Heart right ventricle (tissue), 16 donors: ENCODE measurements at regions not wholly inside any gene's neighbourhood (a gene's known extent, or its start where the extent isn't known, plus 50 kb on each side); places are given as distances from the start of the nearest gene placed in this dataset.

Experiments used
- ATAC-seq, 8 donors: fragments of 200-7000 bp; cut with Tn5 transposase; one replicate each; pipeline ENCODE4 v1.9.1; 2020; ENCODE audit warnings: mild to moderate bottlenecking in 8 of 8, moderate library complexity in 8 of 8, moderate number of reproducible peaks in 1 of 8
- DNase-seq, 2 donors: peaks; one replicate each; pipeline ENCODE4 v3.0.0-alpha.2; 2020
- H3K27ac ChIP-seq, 10 donors: fragments of 200-600 bp; sonication (generic) in 2 of 10; one replicate each; pipeline versions ENCODE4 v1.5.0 to v1.8.0; 2020 to 2022; ENCODE audit warnings: mild to moderate bottlenecking in 3 of 10
- H3K27me3 ChIP-seq, 7 donors: fragments of 200-600 bp; one replicate each; pipeline ENCODE4 v1.8.0; 2021 to 2022; ENCODE audit warnings: mild to moderate bottlenecking in 2 of 7
- H3K36me3 ChIP-seq, 9 donors: fragments of 200-600 bp; sonication (generic) in 1 of 9; one replicate each; pipeline versions ENCODE4 v1.5.0 to v1.8.0; 2020 to 2022; ENCODE audit warnings: mild to moderate bottlenecking in 2 of 9
- H3K4me1 ChIP-seq, 9 donors: fragments of 200-600 bp; sonication (generic) in 1 of 9; one replicate each; pipeline versions ENCODE4 v1.5.0 to v1.8.0; 2020 to 2022; ENCODE audit warnings: mild to moderate bottlenecking in 4 of 9
- H3K4me3 ChIP-seq, 10 donors: fragments of 200-600 bp; sonication (generic) in 2 of 10; one replicate each; pipeline versions ENCODE4 v1.5.0 to v1.8.0; 2020 to 2022; ENCODE audit warnings: mild to moderate bottlenecking in 7 of 10, moderate library complexity in 2 of 10
- H3K9me3 ChIP-seq, 11 donors: fragments of 200-600 bp in 10 of 11; sonication (generic) in 2 of 11; one replicate each; pipeline versions ENCODE4 v1.5.0 to v1.8.0; 2013 to 2022; ENCODE audit warnings: mild to moderate bottlenecking in 2 of 11, control low read depth in 1 of 11, moderate library complexity in 1 of 11
- WGBS, 2 donors: extraction: QIAGEN DNeasy Blood & Tissue Kit; methylation state at CpG; one replicate each; pipeline ENCODE4 v1.1.7; 2013; ENCODE audit warnings: inconsistent platforms in 1 of 2; 5-methylcytosine and 5-hydroxymethylcytosine counted together
- intact Hi-C, 10 donors: fragments of 100-400 bp; cut with DNase I; formaldehyde crosslinking; loops; one replicate each; pipeline versions ENCODE4 v1.11.1 to v1.14.2; 2022
- TF ChIP-seq, protein P1 (sequence below), 9 donors: fragments of 200-600 bp; sonication (generic) in 2 of 9; IDR thresholded peaks; one replicate each; pipeline versions ENCODE4 v1.5.0 to v1.8.0; 2021 to 2022; ENCODE audit warnings: antibody characterized with exemption in 9 of 9, mild to moderate bottlenecking in 5 of 9, moderate library complexity in 1 of 9
- donor health status: Arrhythmogenic right ventricular cardiomyopathy.
- donor health status: ischemic (EF 13 %, LVEDD 7.1; RV severe dilation, severe dysfunction).
- donor health status: healthy with polysubstance abuse.
- donor health status: DM: no; HTN: yes; CAD: no.
- donor health status: DM: no; HTN: no; CAD: no.
- donor health status: ischemic (EF 25% LVEDD 6.9; RV normal size, moderate dysfunction).
- donor health status: ischemic (EF 25% LVEDD 5.7; RV mildly dilated, moderate dysfunction).
- donor health status: healthy.
- donor health status: DM: yes; HTN: yes; CAD: no.
- donor health status: Ischemic cardiomyopathy.
- donor health status: ischemic (EF 35%, LVEDD 5.7; RV mildly dilated, moderate dysfunction).
- donor health status: nonischemic (EF 11% LVEDD 7.7; RV severe dilation, severe dysfunction).
- donor health status: DM: yes; HTN: yes; CAD: no.
- donor health status: PGD.
- donor health status: ischemic (EF 29% LVEDD 5.4; RV normal size, mild dysfunction).
- donor health status: nonischemic (EF 23%, LVEDD 6.1; RV moderate dilation, normal function).

DNA sequence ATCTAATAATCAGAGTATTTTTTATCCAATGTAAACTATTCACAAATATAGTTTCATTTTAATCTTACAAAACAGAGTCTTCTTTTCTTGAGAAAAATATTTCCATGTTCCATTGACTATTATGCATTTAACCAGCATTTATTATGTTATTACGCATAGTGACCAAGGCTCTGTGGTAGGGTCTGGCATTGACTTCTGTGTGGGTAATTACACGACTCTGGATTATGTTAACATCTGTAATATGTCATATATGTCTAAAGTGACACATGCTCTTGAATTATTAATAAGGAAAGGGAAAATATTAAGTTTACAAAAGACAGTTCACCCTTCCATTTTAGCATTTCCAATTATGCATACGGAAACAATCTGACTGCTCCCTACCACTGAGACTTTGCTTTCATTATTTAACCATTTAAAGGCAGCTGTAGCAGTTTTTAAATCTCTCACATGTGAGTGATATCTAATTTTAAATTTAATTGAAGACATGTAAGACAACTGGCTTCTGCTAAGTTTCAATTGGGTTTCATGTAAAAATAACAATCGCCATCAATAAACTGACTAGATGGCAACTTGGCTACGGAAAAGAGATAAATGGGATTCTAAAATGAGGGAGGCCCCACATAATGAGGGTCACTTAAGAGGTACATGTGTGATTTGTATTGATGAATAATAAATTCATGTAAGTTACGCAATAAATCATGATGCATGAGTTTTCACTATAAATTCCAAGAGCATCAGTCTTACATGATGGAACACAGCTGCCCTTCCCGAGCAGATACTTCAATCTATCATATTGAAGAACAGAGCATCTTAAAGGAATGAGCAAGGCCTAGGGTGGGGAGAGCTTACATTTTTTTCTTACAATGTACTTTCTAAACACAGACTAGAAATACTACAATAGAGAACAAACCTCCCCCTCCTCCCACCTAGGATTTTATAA lies 1056.8 kb downstream of the MAT2B start:
- no peak for ATAC-seq

DNA sequence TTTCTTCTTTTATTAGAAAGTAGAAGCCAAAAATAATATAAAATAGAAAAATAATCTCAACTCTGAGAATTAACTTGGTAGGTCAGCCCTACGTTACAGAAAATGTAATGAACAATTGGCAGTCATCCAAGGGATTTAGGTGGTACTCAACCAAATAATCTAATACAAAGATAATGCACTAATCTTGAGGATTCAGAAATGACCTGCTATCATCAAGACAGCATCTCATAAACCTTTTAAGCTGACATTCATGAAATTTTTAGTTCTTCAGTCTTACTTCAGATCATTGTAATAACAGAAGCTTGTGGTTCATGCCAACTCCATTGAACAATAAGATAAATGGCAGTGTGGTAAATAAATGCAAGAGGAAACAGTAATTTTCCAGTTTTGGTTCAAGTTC lies 1058.0 kb downstream of the MAT2B start:
- Histone ChIP-seq H3K4me1 (no peaks in the 10 kb centered on the region), H3K36me3 (no peaks in the 10 kb centered on the region), H3K27ac (no peak overlapping the region), H3K9me3 (no peaks in the 10 kb centered on the region), H3K27me3 (no peaks in the 10 kb centered on the region), H3K4me3 (no peak overlapping the region)
- ATAC-seq (no peak), DNase-seq (no peak)
- TF ChIP-seq, protein P1, sequence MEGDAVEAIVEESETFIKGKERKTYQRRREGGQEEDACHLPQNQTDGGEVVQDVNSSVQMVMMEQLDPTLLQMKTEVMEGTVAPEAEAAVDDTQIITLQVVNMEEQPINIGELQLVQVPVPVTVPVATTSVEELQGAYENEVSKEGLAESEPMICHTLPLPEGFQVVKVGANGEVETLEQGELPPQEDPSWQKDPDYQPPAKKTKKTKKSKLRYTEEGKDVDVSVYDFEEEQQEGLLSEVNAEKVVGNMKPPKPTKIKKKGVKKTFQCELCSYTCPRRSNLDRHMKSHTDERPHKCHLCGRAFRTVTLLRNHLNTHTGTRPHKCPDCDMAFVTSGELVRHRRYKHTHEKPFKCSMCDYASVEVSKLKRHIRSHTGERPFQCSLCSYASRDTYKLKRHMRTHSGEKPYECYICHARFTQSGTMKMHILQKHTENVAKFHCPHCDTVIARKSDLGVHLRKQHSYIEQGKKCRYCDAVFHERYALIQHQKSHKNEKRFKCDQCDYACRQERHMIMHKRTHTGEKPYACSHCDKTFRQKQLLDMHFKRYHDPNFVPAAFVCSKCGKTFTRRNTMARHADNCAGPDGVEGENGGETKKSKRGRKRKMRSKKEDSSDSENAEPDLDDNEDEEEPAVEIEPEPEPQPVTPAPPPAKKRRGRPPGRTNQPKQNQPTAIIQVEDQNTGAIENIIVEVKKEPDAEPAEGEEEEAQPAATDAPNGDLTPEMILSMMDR (IDR thresholded peaks at IDR 0.05), result no peak
- intact Hi-C loops, result no loop called here
- WGBS, 2 donors, result 51 to 61% methylated on average over 1 of the region's 1 CpG

More for the DNA sequence above, 1056.8 kb downstream of the MAT2B start:
- DNase-seq, result no peak
- no peaks in the 10 kb centered on the region for H3K4me1 ChIP-seq
- WGBS, 2 donors, result 68 to 77% methylated on average over 7 of the region's 7 CpGs
- H3K27me3 ChIP-seq, result no peaks in the 10 kb centered on the region
- H3K36me3 ChIP-seq, result no peaks in the 10 kb centered on the region
- H3K4me3 ChIP-seq, result no peak overlapping the region
- H3K9me3 ChIP-seq, result no peaks in the 10 kb centered on the region
- intact Hi-C loops, result no loop called here
- H3K27ac ChIP-seq, result no peak overlapping the region
- TF ChIP-seq, protein P1 (IDR thresholded peaks at IDR 0.05), result no peak

DNA sequence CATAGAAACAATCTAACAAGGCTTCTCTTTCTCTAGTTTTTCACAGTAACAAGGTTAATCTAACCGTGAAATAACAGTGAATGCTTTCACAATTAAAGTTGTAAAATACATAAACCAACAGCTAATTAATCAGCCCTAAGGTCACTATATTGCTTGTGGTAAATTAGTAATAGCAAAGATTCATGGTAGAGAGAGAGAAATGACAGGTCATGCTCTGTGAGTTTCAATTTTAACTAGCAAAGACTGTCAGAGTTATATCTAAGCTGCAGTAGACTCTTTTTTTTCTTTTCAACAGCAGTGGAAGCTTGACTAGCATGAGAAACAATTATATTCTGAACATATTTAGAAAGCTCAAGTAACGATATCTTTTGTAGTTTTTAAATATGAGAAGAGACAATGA lies 1068.0 kb downstream of the MAT2B start:
- 73 to 80% methylated on average over 2 of the region's 2 CpGs for WGBS, 2 donors
- Histone ChIP-seq H3K9me3 (no peaks in the 10 kb centered on the region), H3K27ac (no peak overlapping the region), H3K4me3 (no peak overlapping the region), H3K36me3 (no peaks in the 10 kb centered on the region), H3K27me3 (no peaks in the 10 kb centered on the region), H3K4me1 (no peaks in the 10 kb centered on the region)
- intact Hi-C loops, result no loop called here
- TF ChIP-seq, protein P1 (IDR thresholded peaks at IDR 0.05), result no peak
- ATAC-seq (no peak), DNase-seq (no peak)

DNA sequence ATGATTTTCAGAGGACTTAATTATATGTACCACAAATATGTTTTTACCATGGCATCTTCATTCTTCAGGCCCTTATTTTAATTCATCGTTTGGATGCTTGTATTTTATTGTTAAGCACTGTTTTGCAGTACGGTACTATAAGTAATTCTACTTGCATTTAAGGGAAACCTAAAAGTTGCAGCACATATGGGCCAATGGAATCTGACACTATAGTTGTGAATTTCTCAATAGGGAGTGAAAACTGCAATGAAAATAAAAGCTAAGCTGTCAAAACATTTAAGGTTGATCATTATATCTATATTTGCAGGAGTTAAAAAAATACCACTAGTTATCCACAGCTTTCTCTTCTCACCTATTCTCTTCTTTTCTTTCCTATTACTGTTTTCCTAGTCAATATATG lies 1071.8 kb downstream of the MAT2B start:
- Histone ChIP-seq H3K4me1 (no peaks in the 10 kb centered on the region), H3K27ac (no peak overlapping the region), H3K4me3 (no peak overlapping the region), H3K36me3 (no peaks in the 10 kb centered on the region), H3K27me3 (no peaks in the 10 kb centered on the region), H3K9me3 (no peaks in the 10 kb centered on the region)
- WGBS, 2 donors, result 89 to 93% methylated on average over 2 of the region's 2 CpGs
- intact Hi-C loops, result no loop called here
- TF ChIP-seq, protein P1 (IDR thresholded peaks at IDR 0.05), result no peak
- ATAC-seq (no peak), DNase-seq (no peak)
